Urothelium cell line (cell line): ENCODE measurements at regions not wholly inside any gene's neighbourhood (a gene's known extent, or its start where the extent isn't known, plus 50 kb on each side); places are given as distances from the start of the nearest gene placed in this dataset.

Source experiments
- DNase-seq: peaks from one replicate; pipeline ENCODE4 v3.0.0; 2011; ENCODE audit warnings: low spot score, mixed read lengths
- FAIRE-seq: peaks from 2 replicates; lab custom pipeline; 2011; peaks lifted over from hg19 to GRCh38; lab: Jason Lieb, UNC

GRCh38 chr4:23667659-23668058 is 222.2 kb downstream of the PPARGC1A start:
- DNase-seq (no peak), FAIRE-seq (no peak)

DNA sequence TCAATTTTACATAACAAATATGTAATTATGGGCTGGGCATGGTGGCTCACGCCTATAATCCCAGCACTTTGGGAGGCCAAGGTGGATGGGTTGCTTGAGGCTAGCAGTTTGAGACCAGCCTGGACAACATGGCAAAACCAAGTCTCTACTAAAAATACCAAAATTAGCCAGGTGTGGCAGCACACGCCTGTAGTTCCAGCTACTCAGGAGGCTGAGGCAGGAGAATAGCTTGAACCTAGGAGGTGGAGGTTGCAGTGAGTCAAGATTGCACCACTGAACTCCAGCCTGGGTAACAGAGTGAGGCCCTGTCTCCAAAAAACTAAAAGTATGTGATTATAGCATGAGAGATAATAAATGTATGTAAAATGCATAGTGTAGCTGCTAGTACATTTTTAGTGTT is 229.0 kb downstream of the PPARGC1A start:
- DNase-seq (no peak), FAIRE-seq (no peak)

DNA sequence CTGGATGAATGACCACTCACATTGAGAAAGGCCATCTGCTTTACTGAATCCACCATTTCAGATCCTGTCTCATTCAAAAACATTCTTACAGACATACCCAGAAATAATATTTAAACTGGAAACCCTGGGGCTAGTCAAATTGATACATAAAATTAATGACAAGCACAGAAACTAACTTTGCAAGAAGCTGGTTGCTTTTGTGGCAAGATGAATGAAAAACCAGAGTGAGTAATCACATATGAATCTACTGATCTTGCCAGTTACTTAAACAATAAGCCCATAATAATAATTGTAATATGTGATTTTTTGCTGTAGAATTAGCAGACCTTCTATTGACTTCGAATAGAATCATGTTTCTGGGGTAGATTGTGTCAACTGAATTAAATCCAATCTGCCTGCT is 235.1 kb downstream of the PPARGC1A start:
- DNase-seq (no peak), FAIRE-seq (no peak)

GRCh38 chr4:23648854-23649596 is 240.8 kb downstream of the PPARGC1A start:
- DNase-seq: no peak
- FAIRE-seq: no peak

DNA sequence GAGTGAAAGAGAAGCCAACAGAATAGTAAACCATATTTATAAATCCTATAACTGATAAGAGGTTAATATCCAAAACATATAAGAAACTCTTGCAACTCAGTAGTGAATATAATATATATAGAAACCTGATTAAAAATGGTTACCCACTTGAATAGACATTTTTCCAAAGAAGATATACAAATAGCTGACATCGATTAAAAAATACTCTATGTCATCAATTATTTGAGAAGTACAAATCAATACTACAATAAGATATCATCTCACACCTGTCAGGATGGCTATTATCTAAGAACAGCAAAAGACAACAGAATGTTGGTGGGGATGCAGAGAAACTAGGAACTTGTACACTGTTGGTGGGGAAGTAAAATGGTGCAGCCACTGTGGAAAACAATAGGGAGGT is 254.4 kb downstream of the PPARGC1A start:
- FAIRE-seq (no peak), DNase-seq (no peak)

- DNase-seq (no peak), FAIRE-seq (no peak)
Observed at GRCh38 chr4:23631255-23631950, 258.4 kb downstream of the PPARGC1A start.

DNA sequence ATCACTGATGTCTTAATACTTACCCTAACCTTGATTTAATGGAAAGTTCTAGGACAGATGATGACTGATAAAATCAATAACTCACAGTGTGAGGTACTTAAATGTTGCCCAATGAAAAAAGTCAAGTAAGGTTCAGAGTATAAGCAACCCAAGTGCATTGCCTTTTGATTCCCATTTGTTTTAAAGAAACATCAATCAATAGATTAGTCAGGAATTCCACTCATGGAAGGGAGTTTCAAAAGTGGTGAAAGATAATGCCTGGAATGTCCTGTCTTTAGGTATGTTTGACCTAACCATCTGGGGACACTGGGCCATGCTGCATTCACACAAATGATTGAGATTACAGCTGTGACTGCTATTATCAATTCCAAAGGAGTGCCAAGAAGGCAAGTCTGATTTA is 259.7 kb downstream of the PPARGC1A start:
- DNase-seq (no peak), FAIRE-seq (no peak)

DNA sequence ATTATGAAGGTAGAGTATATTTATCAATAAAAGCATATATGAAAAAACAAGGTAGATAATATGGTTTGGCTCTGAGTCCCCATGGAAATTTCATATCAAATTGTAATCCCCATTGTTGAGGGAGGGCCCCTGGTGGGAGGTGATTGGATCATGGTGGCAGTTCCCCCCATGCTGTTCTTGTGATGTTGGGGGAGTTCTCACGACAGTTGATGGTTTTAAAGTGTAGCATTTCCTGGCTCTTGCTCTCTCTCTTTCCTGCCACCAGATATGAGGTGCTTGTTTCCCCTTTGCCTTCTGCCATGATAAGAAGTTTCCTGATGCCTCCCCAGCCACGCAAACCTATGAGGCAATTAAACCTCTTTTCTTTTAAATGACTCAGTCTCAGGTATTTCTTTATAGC is 260.4 kb downstream of the PPARGC1A start:
- FAIRE-seq: no peak
- no peak for DNase-seq

DNA sequence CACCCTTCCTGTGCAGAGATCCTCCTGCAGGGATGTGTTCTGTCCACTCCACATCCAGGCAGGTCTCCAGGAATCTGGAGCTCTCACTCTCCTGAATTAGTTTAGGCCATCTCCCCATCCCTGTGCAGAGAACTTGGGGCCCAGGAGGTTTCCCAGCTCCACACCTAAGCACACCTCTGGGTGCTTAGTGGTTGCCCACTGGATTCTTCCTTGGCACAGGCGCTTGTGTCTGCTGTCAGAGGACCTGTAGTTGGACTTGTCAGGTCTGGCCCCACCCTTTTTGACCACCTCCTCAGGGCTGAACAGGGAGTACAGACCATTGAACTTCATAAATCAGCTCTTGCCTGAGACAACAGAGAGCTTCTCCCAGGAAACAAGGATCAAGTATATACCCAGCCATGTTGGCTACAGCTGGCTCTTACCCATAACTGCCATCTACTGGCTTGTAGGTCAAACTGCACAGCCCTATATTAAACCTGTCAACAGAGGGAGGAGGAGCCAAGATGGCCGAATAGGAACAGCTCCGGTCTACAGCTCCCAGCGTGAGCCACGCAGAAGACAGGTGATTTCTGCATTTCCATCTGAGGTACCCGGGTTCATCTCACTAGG is 275.5 kb downstream of the PPARGC1A start:
- FAIRE-seq: no peak
- DNase-seq: peak; percentile 3

GRCh38 chr4:23613782-23614181 is 276.1 kb downstream of the PPARGC1A start:
- DNase-seq: no peak
- FAIRE-seq: no peak

- no peak for FAIRE-seq
- DNase-seq: no peak
Observed at GRCh38 chr4:23602720-23603119, 287.1 kb downstream of the PPARGC1A start.

- FAIRE-seq (no peak), DNase-seq (no peak)
Observed at GRCh38 chr4:23594125-23594524, 295.7 kb downstream of the PPARGC1A start.

DNA sequence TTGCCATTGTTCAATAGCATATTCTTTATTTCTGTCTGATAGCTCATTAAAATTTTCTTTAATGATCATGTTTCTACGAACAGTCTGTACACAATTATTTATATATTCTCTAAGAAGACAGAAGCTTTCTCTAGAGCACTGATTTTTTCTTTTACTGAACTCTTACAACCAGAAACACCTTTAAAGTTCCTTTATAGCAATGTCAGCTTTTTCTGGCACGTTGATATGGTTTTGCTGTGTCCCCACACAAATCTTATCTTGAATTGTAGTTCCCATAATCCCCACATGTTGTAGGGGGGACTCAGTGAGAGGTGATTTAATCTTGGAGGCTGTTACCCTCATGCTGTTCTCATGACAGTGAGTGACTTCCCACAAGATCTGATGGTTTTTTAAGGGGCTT is 299.4 kb downstream of the PPARGC1A start:
- no peak for DNase-seq
- FAIRE-seq: no peak

DNA sequence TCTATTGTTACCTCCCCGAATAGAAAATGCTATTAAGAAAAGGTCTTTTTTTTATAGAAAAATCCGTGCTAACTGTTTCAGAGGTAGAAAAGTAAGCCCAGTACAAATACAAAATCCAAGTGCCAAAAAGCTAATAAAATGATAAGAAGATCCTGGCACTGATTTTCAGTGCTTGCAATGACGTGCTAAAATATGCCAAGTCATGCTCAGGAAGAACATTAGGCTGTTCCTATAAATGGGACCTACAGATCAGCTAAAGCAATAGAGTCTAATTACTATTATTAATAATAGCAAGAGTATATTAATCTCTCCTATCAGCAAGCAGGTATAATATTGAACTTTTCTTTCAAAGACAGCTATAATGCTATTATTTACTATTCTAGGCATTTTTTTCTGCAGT is 305.8 kb downstream of the PPARGC1A start:
- DNase-seq: no peak
- FAIRE-seq: no peak

DNA sequence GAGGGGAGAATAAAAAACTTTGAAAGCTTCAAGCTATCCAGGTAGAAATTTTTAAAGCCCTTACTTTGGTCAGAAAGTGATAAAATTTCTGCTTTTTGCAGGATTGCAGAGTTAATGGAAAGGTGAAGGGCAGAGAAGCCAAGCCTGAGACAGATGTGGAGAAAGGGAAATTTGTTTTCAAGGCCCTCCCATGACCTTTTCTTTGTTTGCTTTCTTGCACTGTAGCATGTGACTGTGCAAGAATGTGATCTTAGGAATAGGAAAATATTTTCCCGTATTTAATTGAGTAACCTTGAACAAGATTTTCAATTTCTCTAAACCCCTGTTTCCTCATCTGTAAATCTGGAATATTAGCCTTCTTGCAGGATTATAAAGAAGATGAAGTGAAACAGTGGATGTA is 307.2 kb downstream of the PPARGC1A start:
- DNase-seq: no peak

GRCh38 chr4:23579166-23579565 is 310.7 kb downstream of the PPARGC1A start:
- FAIRE-seq: no peak

More for the DNA sequence above, 307.2 kb downstream of the PPARGC1A start:
- FAIRE-seq: no peak

GRCh38 chr4:23577398-23577797 is 312.4 kb downstream of the PPARGC1A start:
- DNase-seq: no peak
- FAIRE-seq: no peak

More at GRCh38 chr4:23579166-23579565, 310.7 kb downstream of the PPARGC1A start:
- DNase-seq: no peak

DNA sequence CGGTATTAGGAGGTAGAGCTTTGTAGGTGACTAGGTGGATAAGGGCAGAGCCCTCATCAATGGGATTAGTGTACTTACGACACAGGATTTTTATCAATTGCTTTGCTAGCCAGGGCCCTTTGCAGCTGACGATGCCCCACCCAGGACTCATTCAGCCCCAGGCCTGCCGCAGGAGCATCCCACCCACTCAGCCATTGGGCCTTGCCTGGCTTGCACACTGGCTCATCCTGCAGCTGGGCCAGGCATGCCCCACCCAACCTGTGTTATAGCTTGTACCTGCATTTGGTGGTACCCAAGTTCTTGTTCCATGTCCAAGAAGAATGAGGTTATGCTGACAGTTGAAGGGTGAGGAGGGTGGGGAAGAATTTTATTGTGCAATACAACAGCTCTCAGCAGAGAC is 317.5 kb downstream of the PPARGC1A start:
- no peak for FAIRE-seq

DNA sequence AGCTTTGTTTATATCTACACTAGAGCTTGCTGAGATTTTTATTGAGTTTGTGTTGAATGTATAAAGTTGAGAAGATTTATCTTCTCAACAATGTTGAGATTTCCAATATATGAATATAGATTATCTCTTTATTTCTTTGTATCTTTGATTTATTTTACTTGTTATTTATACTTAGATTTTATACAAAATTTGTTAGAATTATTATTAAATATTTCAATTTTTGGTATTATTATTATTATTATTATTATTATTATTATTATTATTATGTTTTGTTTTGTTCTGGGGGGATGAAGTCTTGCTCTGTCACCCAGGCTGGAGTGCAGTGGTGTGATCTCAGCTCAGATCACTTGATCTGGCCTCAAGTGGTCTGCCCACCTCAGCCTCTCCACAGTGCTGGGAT is 322.5 kb downstream of the PPARGC1A start:
- FAIRE-seq: no peak
- no peak for DNase-seq

More for the DNA sequence above, 317.5 kb downstream of the PPARGC1A start:
- no peak for DNase-seq

DNA sequence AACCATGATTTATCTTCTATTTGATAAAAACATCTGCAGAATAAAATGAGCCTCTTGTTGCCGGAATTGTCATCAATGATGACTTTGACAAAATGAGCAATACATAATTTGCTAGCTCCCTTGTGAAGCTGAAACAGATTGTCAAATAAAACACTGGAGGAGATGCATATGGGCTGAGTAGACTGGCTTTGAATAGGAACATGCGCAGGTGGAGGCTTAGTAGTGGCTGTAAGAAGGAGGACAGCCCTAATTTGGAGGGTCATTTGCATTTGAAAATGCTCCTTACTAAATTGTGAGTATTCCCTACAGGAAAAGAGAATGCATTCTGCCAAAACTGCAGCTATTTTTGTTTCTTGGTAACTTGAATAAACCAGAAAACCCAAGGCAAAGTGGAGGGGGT is 329.1 kb downstream of the PPARGC1A start:
- DNase-seq (no peak), FAIRE-seq (no peak)

- FAIRE-seq (no peak), DNase-seq (no peak)
Observed at GRCh38 chr4:23558101-23558500, 331.7 kb downstream of the PPARGC1A start.

GRCh38 chr4:23547601-23548000 is 342.2 kb downstream of the PPARGC1A start:
- DNase-seq (no peak), FAIRE-seq (no peak)
